ENCODE measurements at regions not wholly inside any gene's neighbourhood (a gene's known extent, or its start where the extent isn't known, plus 50 kb on each side); places are given as distances from the start of the nearest gene placed in this dataset.

DNA sequence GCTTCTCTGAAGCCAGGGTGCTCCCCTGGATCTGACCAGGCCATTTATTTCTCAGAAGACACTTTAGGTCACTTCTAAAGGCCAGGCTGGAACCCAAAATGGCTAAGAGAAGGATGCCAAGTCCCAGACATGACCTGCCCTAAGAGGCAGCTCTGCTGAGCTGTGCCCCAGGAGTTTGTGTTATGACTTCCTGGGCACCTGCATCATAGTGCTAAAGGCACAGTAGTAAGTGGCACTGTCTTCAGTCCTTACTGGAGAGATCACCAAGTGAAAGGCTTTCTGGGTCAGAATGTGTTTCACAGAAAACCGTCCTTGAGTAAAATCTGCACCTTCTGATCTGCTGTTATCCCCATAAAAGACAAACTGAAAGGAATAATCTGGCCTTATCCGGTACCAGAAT is 120.2 kb downstream of the DAD1 start:
- Histone ChIP-seq H3K36me3 (ENCODE audit: control insufficient read depth in 1 of 2, insufficient read depth in 2 of 2, low read length in 2 of 2) (no peaks in the 10 kb centered on the region), H3K9me2 (ENCODE audit: insufficient read depth) (no peaks in the 10 kb centered on the region), H3K27ac (ENCODE audit: low read depth, low read length) (no peak overlapping the region), H3K9ac (ENCODE audit: low read length) (no peak overlapping the region), H3K27me3 (ENCODE audit: insufficient read depth, low read length) (peaks cover 49% of the 10 kb centered on the region), H3K4me1 (ENCODE audit: control insufficient read depth in 1 of 2, insufficient read depth in 2 of 2, low read length in 2 of 2) (no peaks in the 10 kb centered on the region), H3K4me2 (ENCODE audit: low read length) (no peak overlapping the region), H3K79me2 (ENCODE audit: insufficient read depth, low read length) (no peaks in the 10 kb centered on the region), H3K9me3 (ENCODE audit: control insufficient read depth in 1 of 2, insufficient read depth in 1 of 2, low read depth in 1 of 2, low read length in 2 of 2) (no peaks in the 10 kb centered on the region), H4K20me1 (ENCODE audit: insufficient read depth) (no peaks in the 10 kb centered on the region), H2AFZ (ENCODE audit: low read depth, low read length, poor library complexity, severe bottlenecking) (no peak overlapping the region), H3K4me3 (replicated peaks in 1 of 2; ENCODE audit: low read depth in 1 of 2, low read length in 2 of 2) (no peak overlapping the region)
- no peak for TF ChIP-seq EZH2 (IDR thresholded peaks at IDR 0.05)
- TF ChIP-seq CEBPB (IDR thresholded peaks at IDR 0.05; ENCODE audit: low read depth): no peak
- POLR2A ChIA-PET: no interaction called here
- intact Hi-C loops (cut with micrococcal nuclease): no loop called here
- BruUV-seq (replicated peaks): no TSS peak
- ATAC-seq: no peak
- CTCF ChIA-PET: no interaction called here
- DNase-seq (ENCODE audit: low read depth, low spot score): no peak
- RAD21 ChIA-PET (ENCODE audit: low non-redundant PET in 1 of 2, low total read pairs in 2 of 2, uncharacterized antibody in 2 of 2, unreplicated experiment in 2 of 2): no interaction called here

DNA sequence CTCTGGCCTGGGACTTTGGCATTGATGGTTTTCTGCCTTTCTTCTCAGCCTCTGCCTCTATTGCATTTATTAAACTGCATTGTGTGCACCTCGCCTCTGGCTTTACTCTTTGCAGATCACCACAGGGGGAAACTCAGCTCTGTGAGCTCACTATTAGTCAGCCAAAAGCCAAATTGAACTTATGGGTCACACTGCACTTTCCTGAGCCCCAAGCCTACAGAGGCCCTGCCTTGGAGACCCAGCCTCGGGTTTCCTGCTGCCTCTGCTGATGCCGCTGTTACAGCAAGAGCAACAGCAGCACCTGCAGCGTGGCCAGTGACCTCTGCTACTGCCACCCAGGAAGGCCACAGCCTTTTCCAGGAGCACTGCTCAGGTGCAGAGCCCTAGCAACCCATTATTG is 122.5 kb downstream of the DAD1 start:
- Histone ChIP-seq H3K9me2 (ENCODE audit: insufficient read depth) (no peaks in the 10 kb centered on the region), H3K36me3 (ENCODE audit: control insufficient read depth in 1 of 2, insufficient read depth in 2 of 2, low read length in 2 of 2) (no peaks in the 10 kb centered on the region), H3K9me3 (ENCODE audit: control insufficient read depth in 1 of 2, insufficient read depth in 1 of 2, low read depth in 1 of 2, low read length in 2 of 2) (no peaks in the 10 kb centered on the region), H3K79me2 (ENCODE audit: insufficient read depth, low read length) (no peaks in the 10 kb centered on the region), H3K27ac (ENCODE audit: low read depth, low read length) (no peak overlapping the region), H4K20me1 (ENCODE audit: insufficient read depth) (no peaks in the 10 kb centered on the region), H3K9ac (ENCODE audit: low read length) (no peak overlapping the region), H3K27me3 (ENCODE audit: insufficient read depth, low read length) (peaks cover 64% of the 10 kb centered on the region), H2AFZ (ENCODE audit: low read depth, low read length, poor library complexity, severe bottlenecking) (no peak overlapping the region), H3K4me3 (replicated peaks in 1 of 2; ENCODE audit: low read depth in 1 of 2, low read length in 2 of 2) (no peak overlapping the region), H3K4me2 (ENCODE audit: low read length) (no peak overlapping the region), H3K4me1 (ENCODE audit: control insufficient read depth in 1 of 2, insufficient read depth in 2 of 2, low read length in 2 of 2) (no peaks in the 10 kb centered on the region)
- no peak for TF ChIP-seq ZFX (IDR thresholded peaks at IDR 0.05)
- no peak for TF ChIP-seq ZNF274 (IDR thresholded peaks at IDR 0.05; ENCODE audit: low read depth, low read length)
- ChIA-PET CTCF (no interaction called here), RAD21 (ENCODE audit: low non-redundant PET in 1 of 2, low total read pairs in 2 of 2, uncharacterized antibody in 2 of 2, unreplicated experiment in 2 of 2) (no interaction called here), POLR2A (no interaction called here)
- intact Hi-C loops (cut with micrococcal nuclease): no loop called here
- BruUV-seq (replicated peaks): no TSS peak
- no peak for DNase-seq (ENCODE audit: low read depth, low spot score)
- ATAC-seq: no peak
